GM21717 (cell line): ENCODE measurements at regions not wholly inside any gene's neighbourhood (a gene's known extent, or its start where the extent isn't known, plus 50 kb on each side); places are given as distances from the start of the nearest gene placed in this dataset.

Source experiments
- ATAC-seq: cut with Tn5 transposase; IDR thresholded peaks from one replicate; pipeline ENCODE4 v1.9.1; 2021; ENCODE audit warnings: mild to moderate bottlenecking, moderate library complexity; ENCODE audit not compliant: unreplicated experiment

DNA sequence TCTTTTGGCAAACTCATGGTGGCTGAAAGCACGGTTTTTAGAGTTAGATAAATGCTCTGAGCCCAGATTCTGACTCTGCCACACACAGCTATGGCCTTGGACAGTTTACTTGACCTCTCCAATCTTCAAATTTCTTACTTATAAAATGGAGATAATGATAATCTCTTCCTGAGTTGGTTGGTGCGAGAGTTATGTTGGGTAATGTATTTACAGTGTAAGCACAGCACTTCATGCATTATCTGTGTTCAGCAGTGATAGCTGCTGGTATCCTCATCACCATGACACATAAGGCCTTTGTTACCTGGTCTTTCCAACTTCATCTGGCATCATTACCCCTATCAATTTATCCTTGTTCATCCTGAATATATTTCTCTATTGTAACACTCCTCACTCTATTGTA is 178.8 kb upstream of the ELL2 start:
- ATAC-seq = no peak

GRCh38 chr5:96140084-96140483 is 178.4 kb upstream of the ELL2 start:
- no peak for ATAC-seq

DNA sequence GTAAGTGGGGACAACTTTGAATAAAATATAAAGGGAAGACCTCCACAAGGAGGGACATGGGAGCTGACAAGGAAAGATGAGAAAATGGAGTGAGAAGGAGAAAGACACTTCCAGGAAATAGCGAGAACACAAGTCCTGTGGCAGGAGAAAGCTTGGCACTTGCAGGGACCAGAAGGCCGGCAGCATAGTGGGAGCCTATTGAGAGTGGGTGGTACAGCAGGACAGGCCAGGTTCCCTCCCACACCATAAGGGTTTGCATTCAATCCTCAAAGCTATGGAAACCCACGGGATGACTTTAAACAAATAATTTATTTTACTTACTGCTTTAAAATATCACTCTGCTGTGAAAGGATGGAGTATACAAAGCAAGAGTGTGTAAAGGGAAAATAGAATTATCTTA is 173.2 kb upstream of the ELL2 start:
- no peak for ATAC-seq

GRCh38 chr5:96133341-96134079 is 171.9 kb upstream of the ELL2 start:
- no peak for ATAC-seq

DNA sequence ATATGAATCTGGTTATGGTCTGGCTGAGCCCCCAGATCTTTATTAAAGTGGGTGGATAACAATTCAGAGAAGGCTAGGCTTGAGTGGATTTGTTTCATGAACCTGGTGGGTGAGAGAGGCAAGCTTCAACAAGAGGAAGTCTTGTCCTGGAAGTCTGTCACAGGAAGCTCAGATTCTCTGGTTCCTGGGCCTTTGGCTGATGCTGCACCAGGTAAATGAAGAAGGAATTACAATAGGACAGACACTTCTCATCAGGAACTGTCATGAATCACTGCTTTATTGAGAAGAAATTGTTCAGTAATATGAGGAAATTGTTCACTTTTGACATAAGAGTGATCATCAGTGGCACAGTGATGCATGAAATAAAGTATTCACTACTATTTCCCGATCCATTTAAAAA is 167.6 kb upstream of the ELL2 start:
- no peak for ATAC-seq

DNA sequence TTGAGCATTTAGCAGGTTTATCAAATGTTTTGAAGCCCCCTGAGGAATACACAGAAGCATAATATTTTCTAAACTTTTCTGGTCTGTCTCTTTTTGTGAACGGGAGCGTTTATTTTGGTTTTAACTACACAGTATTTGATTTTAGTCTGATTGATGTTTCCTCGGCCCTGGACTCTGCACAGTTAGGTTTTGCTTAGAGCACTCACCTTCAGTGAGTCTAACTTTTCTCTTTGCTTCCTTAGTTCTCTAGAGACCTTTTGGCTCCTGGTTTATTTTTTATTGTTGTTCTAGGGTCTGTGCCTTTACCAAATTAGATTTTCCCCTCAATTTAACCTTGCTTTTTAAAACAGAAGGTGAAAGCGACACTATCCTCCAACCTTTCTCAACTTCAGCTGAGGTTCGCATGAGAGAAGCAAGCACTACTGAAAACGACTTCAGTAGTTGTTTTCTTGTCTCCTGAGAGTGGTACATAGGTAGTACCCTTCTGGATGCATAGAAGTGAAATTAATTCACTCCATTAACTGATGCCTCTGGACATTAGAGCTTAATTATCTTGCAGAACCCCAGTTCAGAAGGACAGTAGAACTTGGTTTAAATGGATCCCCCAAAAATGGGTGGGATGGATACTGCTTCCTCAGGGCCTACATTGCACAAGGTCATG is 166.7 kb upstream of the ELL2 start:
- no peak for ATAC-seq

DNA sequence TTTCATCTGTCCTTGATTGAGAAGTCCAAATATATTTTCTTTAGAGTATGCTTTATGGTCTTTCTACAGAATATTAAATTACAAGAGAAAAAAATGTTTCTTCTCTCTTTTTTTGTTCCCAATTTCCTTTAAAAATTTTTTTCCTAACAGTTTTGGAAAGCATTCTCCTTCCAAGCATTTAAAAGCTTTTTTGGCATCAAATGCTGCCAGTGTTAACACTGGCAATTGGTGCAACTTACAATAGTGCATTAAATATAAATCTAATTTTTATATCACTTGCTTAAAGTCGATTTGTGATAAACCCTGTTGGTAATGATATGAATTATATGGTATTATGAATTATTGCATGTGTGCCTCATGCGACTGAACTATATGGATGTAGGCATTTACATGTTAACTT is 165.9 kb upstream of the ELL2 start:
- ATAC-seq = no peak

DNA sequence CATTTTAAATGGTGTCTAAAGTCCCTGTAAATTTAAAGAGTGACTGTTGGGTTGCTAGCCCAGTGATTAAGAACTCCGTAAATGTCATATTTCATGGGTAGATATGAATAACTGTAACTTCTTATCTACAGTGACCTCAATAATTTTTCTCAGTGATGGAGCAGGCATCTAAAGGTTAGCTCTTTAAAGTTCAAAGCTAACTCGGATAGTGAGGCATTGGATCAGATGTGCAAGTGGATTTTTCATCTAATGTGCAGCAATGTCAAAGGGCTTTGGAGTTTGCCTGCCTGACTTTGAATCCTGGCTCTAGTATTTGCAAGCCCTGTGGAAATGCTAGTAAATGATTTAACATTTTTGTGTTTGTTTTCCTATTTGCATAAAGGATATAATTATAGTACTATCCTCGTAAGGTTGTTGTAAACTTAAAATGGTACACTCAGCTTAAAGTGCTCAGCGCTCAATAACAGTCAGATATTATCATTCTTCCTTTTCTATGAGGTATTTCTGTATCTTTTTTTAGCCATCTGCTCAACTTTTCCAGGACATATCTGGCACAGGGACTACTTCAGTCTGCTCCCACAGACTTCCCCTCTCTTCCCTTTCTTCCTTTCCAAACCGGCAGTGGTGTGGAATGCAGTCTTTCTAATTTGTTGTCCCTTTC is 163.7 kb upstream of the ELL2 start:
- ATAC-seq = no peak

DNA sequence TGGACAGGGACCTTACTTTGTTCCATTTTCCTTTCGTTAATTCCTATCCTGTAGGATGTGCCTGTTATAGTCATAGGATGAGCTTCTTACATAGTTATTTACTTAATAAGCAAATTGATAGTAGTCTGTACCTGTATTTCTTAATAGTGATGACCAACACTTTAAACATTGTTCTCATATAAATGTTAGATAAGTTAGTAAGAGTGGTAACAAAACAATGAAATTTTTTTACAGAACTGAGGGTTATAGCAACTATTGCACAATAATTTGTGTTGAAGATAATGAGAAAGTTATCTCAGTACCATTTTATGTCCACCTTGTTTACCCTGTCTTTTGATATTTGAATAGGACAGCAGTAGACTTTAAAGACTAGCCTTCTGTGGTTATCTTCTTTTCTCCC is 162.9 kb upstream of the ELL2 start:
- no peak for ATAC-seq

GRCh38 chr5:96123418-96123817 is 161.8 kb upstream of the ELL2 start:
- ATAC-seq = no peak

GRCh38 chr5:96121364-96121763 is 159.7 kb upstream of the ELL2 start:
- ATAC-seq = no peak

DNA sequence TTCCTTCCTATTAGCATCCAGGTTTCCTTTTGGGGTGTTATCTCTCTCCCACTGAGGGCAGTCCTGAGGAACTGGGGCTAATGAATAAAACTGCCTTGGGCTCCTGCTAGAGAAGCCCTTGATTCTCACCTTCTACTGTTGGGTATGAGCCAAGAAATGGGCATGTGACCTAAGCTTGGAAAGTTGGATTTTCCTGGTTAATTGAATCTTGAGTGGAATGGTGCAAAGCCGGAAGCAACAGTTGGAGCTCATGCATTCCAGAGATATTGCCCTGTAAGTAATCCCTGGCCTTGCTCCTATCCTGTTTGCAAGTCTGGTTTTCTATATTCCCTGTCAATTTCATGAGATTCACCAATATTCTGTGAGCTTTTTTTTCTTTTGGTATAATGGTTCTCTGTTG is 158.5 kb upstream of the ELL2 start:
- no peak for ATAC-seq

GRCh38 chr5:96117771-96118651 is 156.4 kb upstream of the ELL2 start:
- no peak for ATAC-seq

GRCh38 chr5:96115147-96115807 is 153.6 kb upstream of the ELL2 start:
- ATAC-seq = no peak

DNA sequence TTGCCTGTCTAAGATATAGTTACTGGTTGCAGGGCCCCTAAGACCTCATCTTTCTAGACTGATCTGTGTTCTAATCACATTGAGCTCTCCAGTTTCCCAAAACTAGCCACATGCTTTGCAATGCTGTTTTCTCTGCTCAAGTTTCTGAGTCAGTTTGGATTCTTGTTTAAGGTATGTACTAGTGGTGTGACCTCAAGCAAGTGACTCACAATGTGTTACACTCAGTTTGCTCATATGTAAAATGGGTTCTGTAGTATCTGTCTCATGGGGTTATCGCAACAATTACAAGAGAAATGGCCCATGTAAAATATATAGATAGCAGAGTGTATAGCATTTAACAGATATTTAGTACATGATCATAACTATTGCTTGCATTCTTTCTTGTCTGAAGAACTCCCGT is 153.1 kb upstream of the ELL2 start:
- ATAC-seq = no peak

GRCh38 chr5:96113170-96113939 is 151.7 kb upstream of the ELL2 start:
- ATAC-seq = no peak

- no peak for ATAC-seq
These were observed 151.1 kb upstream of the ELL2 start for GRCh38 chr5:96112703-96113102.

DNA sequence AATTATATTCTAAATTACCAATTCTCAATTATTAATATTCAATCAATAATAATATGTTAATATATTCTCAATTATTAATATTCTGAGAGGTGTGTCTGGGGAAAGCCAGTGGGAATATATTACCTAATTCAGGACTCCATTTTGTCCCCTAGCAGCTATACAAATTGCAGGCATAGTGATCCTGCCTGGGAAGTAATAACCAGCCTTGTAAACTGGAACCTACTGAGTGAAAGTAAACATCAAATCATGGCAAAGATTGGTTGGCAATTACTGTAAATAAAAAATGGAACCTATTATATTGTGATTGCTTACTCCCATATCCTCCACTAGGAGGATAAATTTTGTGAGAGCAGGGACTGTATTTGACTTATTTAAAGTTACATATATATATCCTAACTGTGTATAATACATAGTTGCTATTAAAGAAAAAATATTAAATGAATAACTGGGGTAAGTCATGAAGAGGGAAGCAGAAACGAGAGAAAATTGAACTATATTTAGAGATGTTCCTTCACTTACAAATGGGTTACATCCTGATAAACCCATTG is 150.5 kb upstream of the ELL2 start:
- ATAC-seq = no peak

GRCh38 chr5:96111080-96111756 is 149.6 kb upstream of the ELL2 start:
- ATAC-seq = no peak
